ENCODE measurements at regions not wholly inside any gene's neighbourhood (a gene's known extent, or its start where the extent isn't known, plus 50 kb on each side); places are given as distances from the start of the nearest gene placed in this dataset.

GRCh38 chr6:134470457-134470975 lies 152.6 kb upstream of the SGK1 start:
- H3K27me3 Mint-ChIP-seq (ENCODE audit: low read depth) = peaks cover 3% of the 10 kb centered on the region
- H3K4me3 Mint-ChIP-seq = no peak overlapping the region
- H3K36me3 Mint-ChIP-seq (ENCODE audit: low read depth) = no peaks in the 10 kb centered on the region
- no peaks in the 10 kb centered on the region for H3K9me3 Mint-ChIP-seq
- H3K27ac Mint-ChIP-seq = no peak overlapping the region
- no peak for TF ChIP-seq CTCF (IDR thresholded peaks at IDR 0.05; ENCODE audit: unreplicated experiment in 3 of 3)
- H3K4me1 Mint-ChIP-seq = peaks cover 42% of the 10 kb centered on the region

GRCh38 chr6:134469702-134470456 lies 152.0 kb upstream of the SGK1 start:
- Mint-ChIP-seq H3K27me3 (ENCODE audit: low read depth) (peaks cover 3% of the 10 kb centered on the region), H3K27ac (peak overlapping the region in 1 of 3 experiments; percentile 76), H3K4me1 (peaks cover 43% of the 10 kb centered on the region), H3K36me3 (ENCODE audit: low read depth) (no peaks in the 10 kb centered on the region), H3K4me3 (no peak overlapping the region), H3K9me3 (no peaks in the 10 kb centered on the region)
- TF ChIP-seq CTCF (IDR thresholded peaks at IDR 0.05; ENCODE audit: unreplicated experiment in 3 of 3) = no peak

DNA sequence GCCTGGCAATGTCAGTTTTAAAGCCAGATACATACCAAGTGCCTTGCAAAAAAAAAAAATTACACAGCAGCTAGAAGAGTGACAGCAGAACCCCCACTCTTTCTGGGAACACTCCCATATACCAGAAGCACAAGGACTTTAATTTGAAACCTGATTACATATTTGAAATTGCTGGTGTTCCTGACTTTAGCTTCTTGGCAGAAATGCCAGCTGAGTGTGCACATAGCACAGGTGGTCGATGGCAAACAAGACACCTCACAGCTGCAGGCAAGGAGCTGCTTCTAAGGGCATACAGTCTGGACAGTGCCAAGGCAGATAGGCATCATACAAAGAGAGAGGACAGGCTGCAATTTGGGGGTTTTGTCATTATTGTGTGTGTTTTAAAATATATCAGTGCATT lies 150.7 kb upstream of the SGK1 start:
- Mint-ChIP-seq H3K27ac (peak overlapping the region; percentile 11 to 54 (median 37)), H3K27me3 (ENCODE audit: low read depth) (peaks cover 3% of the 10 kb centered on the region), H3K4me3 (no peak overlapping the region), H3K9me3 (no peaks in the 10 kb centered on the region), H3K36me3 (ENCODE audit: low read depth) (no peaks in the 10 kb centered on the region), H3K4me1 (peaks cover 46% of the 10 kb centered on the region)
- TF ChIP-seq CTCF (IDR thresholded peaks at IDR 0.05; ENCODE audit: unreplicated experiment in 3 of 3) = no peak

- no peaks in the 10 kb centered on the region for H3K36me3 Mint-ChIP-seq (ENCODE audit: low read depth)
- peaks cover 3% of the 10 kb centered on the region for H3K27me3 Mint-ChIP-seq (ENCODE audit: low read depth)
- H3K4me3 Mint-ChIP-seq = no peak overlapping the region
- H3K27ac Mint-ChIP-seq = peak overlapping the region in 1 of 3 experiments; percentile 50
- H3K9me3 Mint-ChIP-seq = no peaks in the 10 kb centered on the region
- peaks cover 46% of the 10 kb centered on the region for H3K4me1 Mint-ChIP-seq
- no peak for TF ChIP-seq CTCF (IDR thresholded peaks at IDR 0.05; ENCODE audit: unreplicated experiment in 3 of 3)
These were observed 149.7 kb upstream of the SGK1 start for GRCh38 chr6:134467620-134468019.

GRCh38 chr6:134466771-134467525 lies 149.0 kb upstream of the SGK1 start:
- H3K4me3 Mint-ChIP-seq = no peak overlapping the region

More at GRCh38 chr6:134466771-134467525, 149.0 kb upstream of the SGK1 start:
- peak overlapping the region in 1 of 3 experiments; percentile 50 for H3K27ac Mint-ChIP-seq
- no peak for TF ChIP-seq CTCF (IDR thresholded peaks at IDR 0.05; ENCODE audit: unreplicated experiment in 3 of 3)
- H3K27me3 Mint-ChIP-seq (ENCODE audit: low read depth) = peaks cover 1% of the 10 kb centered on the region
- H3K9me3 Mint-ChIP-seq = no peaks in the 10 kb centered on the region
- H3K36me3 Mint-ChIP-seq (ENCODE audit: low read depth) = no peaks in the 10 kb centered on the region
- H3K4me1 Mint-ChIP-seq = peaks cover 46% of the 10 kb centered on the region
